ENCODE measurements at regions not wholly inside any gene's neighbourhood (a gene's known extent, or its start where the extent isn't known, plus 50 kb on each side); places are given as distances from the start of the nearest gene placed in this dataset.

GRCh38 chr4:115353370-115353769, 239.9 kb upstream of the NDST4 start:
- no peak for TF ChIP-seq CTCF (IDR thresholded peaks at IDR 0.05)
- no peak for TF ChIP-seq EP300 (IDR thresholded peaks at IDR 0.05)

Data from tibial nerve (tissue), 4 donors.